HG02885 (cell line): ENCODE measurements at regions not wholly inside any gene's neighbourhood (a gene's known extent, or its start where the extent isn't known, plus 50 kb on each side); places are given as distances from the start of the nearest gene placed in this dataset.
"Not testable (repeated sequence)": the region's sequence is repeated elsewhere in the genome, so short reads cannot be mapped to it uniquely, and the experiment has no call there.

Source experiments
- ATAC-seq: cut with Tn5 transposase; IDR thresholded peaks from one replicate; pipeline ENCODE4 v1.9.1; 2021; ENCODE audit warnings: mild to moderate bottlenecking; ENCODE audit not compliant: unreplicated experiment, poor library complexity

GRCh38 chr13:89361909-89362308 lies 1690.7 kb downstream of the SLITRK5 start:
- no peak for ATAC-seq

DNA sequence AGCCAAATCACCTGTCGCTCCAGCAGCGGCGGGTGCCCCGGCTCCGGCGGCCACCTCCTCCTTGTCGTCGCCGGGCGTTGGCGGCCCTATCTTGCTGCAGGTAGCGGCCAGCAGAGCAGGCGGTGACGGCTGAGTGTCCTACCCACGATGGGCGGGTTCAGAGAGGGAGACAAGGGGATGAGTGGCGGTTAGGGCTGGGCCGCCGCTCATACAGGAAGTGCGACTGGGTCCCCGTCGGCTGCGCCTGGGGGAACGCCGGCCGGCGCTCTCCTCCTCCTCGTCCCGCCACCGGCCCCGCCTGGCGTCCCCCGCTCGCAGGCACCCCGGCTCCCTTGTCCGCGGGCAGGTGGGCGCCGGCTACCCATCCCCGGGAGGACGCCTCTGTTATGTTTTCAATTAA lies 1692.0 kb downstream of the SLITRK5 start:
- ATAC-seq: no peak

- ATAC-seq: no peak
These were observed 1701.0 kb downstream of the SLITRK5 start for GRCh38 chr13:89372193-89372592.

- no peak for ATAC-seq
These were observed 1704.7 kb downstream of the SLITRK5 start for GRCh38 chr13:89375839-89376238.

DNA sequence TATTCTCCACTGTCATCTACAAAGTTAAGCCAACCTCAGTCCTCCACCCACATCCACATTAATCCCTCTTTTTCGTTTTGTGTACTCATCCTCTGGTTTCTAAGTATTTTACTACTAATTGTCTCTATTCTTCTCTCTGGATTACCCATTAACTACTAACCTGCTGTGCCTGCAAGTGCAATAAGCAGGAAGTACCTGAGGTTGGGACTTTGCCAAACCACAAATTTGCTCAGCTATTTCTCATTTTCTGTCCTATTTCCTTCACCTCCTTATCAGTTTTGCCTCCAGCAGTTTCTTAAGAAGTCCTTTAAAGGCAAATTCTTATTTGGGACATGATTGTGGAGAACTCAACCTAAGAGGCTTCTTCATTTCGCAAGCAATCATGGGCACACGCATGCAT lies 1708.9 kb downstream of the SLITRK5 start:
- no peak for ATAC-seq

GRCh38 chr13:89382981-89383380 lies 1711.8 kb downstream of the SLITRK5 start:
- ATAC-seq: no peak

DNA sequence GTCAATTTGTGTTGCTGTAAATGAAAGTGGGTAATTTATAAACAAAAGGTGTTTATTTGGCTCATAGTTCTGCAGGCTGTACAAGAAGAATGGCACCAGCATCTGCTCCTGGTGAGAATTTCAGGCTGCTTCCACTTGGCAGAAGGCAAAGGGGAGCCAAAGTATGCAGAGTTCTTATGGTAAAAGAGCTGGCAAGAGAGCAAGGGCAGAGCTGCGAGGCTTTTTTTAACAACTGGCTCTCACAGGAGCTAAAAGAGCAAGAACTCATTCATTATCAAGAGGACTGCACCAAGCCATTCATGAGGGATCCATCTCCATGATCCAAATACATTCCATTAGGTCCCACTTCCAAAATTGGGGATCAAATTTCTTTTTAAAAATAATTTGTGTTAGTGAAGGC lies 1712.7 kb downstream of the SLITRK5 start:
- no peak for ATAC-seq

DNA sequence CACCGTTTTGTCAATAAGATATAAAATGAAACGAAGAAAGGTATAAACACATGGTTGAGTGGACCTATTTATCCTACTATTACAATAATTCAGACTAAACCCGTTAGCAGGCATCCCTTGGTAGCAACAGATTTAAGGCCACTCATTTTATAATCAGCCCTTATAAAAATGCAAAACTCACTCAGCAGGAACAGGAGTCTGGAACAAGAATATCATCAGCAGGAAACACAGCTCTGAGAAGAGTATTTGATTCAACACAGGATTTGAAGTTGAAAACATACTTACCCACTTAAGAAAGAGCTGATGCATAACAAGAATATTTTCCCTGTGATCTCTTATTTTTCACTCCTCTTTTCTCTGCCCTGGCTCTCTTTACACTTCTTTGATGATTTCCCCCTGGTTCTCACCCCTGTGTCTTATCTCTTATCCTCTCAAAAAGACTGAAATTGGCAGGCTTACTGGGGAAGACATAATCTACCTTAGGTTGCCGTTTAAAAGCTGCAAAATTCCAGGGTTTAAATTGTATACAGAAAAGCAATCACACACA lies 1722.7 kb downstream of the SLITRK5 start:
- no peak for ATAC-seq

- no peak for ATAC-seq
These were observed 1730.1 kb downstream of the SLITRK5 start for GRCh38 chr13:89401264-89401675.

- no peak for ATAC-seq
These were observed 1731.0 kb downstream of the SLITRK5 start for GRCh38 chr13:89402211-89402610.

- ATAC-seq: not testable (repeated sequence)
These were observed 1734.9 kb downstream of the SLITRK5 start for GRCh38 chr13:89406096-89406495.

DNA sequence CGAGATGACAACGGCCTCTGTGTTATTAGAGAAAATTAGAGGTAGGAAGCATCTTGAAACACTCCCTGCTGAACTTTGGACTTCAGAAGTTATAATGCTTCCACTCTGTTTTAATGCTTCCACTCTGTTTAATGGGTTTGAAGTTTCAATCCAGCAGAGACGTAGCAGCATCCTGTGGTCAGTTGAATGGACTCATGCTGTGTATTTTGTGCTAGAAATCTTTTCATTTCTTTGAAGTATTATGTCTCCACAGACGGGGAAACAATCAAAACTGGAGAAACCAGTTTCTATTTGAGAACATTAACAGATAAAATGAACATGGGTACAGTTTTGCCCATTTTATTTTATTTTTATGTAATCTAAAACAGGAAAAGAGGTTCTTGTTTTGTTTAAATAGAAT lies 1736.2 kb downstream of the SLITRK5 start:
- ATAC-seq: no peak

- ATAC-seq: no peak
These were observed 1761.8 kb downstream of the SLITRK5 start for GRCh38 chr13:89432997-89433396.

DNA sequence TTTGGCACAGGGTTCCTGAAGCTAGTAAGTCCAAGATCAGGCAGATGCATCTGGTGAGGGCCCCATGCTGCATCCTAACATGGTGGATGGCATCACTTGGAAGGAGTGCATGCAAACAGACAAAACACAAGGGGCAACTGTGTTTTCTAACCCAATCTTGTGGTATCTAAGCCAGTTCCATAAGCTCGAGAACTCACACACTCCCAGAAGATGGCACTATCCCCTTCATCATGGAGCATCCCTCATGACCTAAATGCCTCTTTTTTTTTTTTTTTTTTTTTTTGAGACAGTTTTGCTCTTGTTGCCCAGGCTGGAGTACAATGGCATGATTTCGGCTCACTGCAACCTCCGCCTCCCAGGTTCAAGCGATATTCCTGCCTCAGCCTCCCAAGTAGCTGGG lies 1763.5 kb downstream of the SLITRK5 start:
- ATAC-seq: not testable (repeated sequence)

- no peak for ATAC-seq
These were observed 1783.5 kb downstream of the SLITRK5 start for GRCh38 chr13:89454681-89455080.

DNA sequence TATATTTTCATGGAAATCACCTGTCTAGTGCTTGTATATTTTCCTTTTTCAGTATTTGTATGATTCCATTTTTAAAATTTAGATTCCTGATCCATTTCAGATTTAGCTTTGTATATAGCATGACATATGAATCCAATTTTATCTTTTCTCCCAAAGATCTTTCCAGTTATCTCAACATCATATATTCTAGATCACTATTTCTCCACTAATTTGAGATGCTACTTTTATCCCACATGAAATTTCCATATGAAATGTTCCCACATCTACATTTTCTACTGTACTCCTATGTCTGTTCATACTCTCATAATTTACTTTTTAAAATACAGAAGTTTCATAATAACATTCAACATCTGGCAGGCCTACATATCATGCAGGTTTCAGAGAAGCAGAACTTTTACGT lies 1784.1 kb downstream of the SLITRK5 start:
- ATAC-seq: no peak

GRCh38 chr13:89455741-89456140 lies 1784.6 kb downstream of the SLITRK5 start:
- ATAC-seq: no peak

DNA sequence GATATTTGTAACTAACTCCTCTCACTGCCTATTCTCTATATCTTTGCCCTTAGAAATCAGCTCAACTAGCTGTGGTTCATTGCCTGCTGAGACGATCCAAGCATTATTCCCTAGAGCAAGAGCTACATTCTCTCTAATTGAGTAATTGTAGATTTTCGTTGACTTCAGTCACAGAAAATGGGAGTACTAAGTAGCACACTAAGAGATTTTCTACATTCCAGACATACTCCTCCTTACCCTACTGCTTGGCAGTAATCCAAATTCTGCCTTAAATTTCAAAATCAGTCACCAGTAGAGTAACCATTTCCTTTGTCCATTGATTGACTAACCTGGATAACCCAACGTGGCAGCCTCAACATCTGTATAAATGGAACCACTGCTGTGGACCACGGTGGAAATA lies 1786.8 kb downstream of the SLITRK5 start:
- ATAC-seq: no peak

DNA sequence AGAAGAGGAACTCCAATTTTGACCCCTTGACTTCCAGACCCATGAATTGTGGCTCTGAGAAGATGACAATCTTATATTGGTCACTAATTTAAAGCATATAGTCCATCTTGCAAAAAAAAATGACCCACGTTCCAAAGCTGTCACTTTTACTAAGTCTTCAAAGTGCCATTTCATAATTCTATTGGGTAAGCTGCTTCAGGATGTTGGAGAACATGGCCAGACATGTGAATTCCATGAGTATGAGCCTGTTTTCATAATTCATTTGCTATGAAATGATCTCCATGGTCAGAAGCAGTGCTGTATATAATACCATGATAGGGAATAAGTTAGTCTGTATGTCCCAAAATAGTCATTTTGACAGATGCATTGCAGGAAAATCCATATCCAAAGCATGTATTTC lies 1787.3 kb downstream of the SLITRK5 start:
- ATAC-seq: no peak

DNA sequence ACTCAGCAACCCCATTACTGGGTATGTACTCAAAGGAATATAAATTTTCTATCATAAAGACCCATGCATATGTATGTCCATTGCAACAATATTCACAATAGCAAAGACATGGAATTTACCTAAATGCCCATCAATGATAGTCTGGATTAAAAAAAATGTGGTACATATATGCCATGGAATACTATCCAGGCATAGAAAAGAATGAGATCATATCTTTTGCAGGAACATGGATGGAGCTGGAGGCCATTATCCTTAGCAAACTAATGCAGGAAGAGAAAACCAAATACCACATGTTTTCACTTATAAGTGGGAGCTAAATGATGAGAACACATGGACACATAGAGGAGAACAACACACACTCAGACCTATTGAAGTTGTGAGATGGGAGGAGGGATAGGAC lies 1789.7 kb downstream of the SLITRK5 start:
- ATAC-seq: not testable (repeated sequence)

DNA sequence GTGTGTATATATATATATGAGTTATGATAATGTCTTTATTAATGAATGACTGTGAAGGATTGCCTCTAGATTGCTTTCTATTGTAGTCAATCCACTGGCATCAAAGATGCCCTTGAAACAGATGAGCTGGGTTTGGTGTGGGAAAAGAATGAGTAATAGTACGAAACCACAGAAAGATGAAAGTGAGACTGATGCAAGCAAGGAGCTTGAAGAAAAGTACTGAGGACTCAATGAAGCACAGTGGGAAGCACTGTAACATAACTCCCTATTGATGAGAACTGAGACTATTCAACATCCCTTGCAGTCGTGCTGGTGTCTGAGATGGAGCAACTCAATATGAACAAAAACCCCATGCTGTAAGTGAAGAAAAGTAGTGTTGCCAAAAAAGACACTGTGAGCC lies 1794.2 kb downstream of the SLITRK5 start:
- peak; percentile 76 for ATAC-seq

GRCh38 chr13:89468081-89468480 lies 1796.9 kb downstream of the SLITRK5 start:
- no peak for ATAC-seq

DNA sequence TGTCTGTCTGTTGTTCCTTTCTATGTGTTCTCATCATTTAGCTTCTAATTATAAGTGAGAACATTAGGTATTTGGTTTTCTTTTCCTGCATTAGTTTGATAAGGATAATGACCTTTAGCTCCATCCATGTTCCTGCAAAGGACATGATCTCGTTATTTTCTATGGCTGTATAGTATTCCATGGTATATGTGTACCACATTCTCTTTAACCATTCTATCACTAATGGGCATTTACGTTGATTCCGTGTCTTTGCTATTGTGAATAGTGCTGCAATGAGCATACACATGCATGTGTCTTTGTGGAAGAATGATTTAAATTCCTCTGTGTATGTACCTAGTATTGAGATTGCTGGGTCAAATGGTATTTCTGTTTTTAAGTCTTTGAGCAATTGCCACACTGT lies 1799.7 kb downstream of the SLITRK5 start:
- no peak for ATAC-seq
